WI38 (cell line): ENCODE measurements at regions not wholly inside any gene's neighbourhood (a gene's known extent, or its start where the extent isn't known, plus 50 kb on each side); places are given as distances from the start of the nearest gene placed in this dataset.
"Not testable (repeated sequence)": the region's sequence is repeated elsewhere in the genome, so short reads cannot be mapped to it uniquely, and the experiment has no call there.

ENCODE experiments used
- H3K4me3 ChIP-seq: 2 replicates; pipeline ENCODE4 v1.5.1; 2011; ENCODE audit warnings: low read depth, mild to moderate bottlenecking, control low read depth, low read length
- CTCF ChIP-seq: IDR thresholded peaks from 2 replicates; pipeline ENCODE4 v1.5.1; 2012; ENCODE audit warnings: low read depth, mild to moderate bottlenecking, control low read depth, low read length

GRCh38 chr7:19519443-19520021, 189.3 kb downstream of the POLR1F start:
- H3K4me3 ChIP-seq: no peak overlapping the region
- TF ChIP-seq CTCF: no peak

GRCh38 chr7:19517546-19517945, 191.3 kb downstream of the POLR1F start:
- H3K4me3 ChIP-seq: not testable (repeated sequence)

GRCh38 chr7:19508821-19509220, 200.0 kb downstream of the POLR1F start:
- H3K4me3 ChIP-seq: no peak overlapping the region
- TF ChIP-seq CTCF: no peak

- H3K4me3 ChIP-seq: no peak overlapping the region
- no peak for TF ChIP-seq CTCF
Measured at GRCh38 chr7:19508124-19508523, 200.7 kb downstream of the POLR1F start.

GRCh38 chr7:19491821-19492452, 216.9 kb downstream of the POLR1F start:
- peak overlapping the region; percentile 17; the same call in 1 of the 2 replicates for H3K4me3 ChIP-seq
- peak; percentile 48; the same call in 1 of the 2 replicates for TF ChIP-seq CTCF

- no peak for TF ChIP-seq CTCF
- H3K4me3 ChIP-seq: no peak overlapping the region
Measured at GRCh38 chr7:19491371-19491770, 217.5 kb downstream of the POLR1F start.

GRCh38 chr7:19489162-19489820, 219.5 kb downstream of the POLR1F start:
- H3K4me3 ChIP-seq: no peak overlapping the region
- no peak for TF ChIP-seq CTCF
